Spinal cord (tissue), 9 donors: ENCODE measurements at regions not wholly inside any gene's neighbourhood (a gene's known extent, or its start where the extent isn't known, plus 50 kb on each side); places are given as distances from the start of the nearest gene placed in this dataset.
"Not testable (repeated sequence)": the region's sequence is repeated elsewhere in the genome, so short reads cannot be mapped to it uniquely, and the experiment has no call there.

Source experiments
- DNase-seq, 6 donors: peaks; one replicate each; pipeline versions ENCODE4 v3.0.0 to v3.0.0-alpha.2; 2013 to 2015; ENCODE audit warnings: low spot score in 6 of 6, low read depth in 4 of 6
- H3K27ac ChIP-seq: one replicate; pipeline ENCODE4 v1.5.1; 2013; ENCODE audit warnings: low read depth, low read length, control low read depth
- H3K27me3 ChIP-seq: one replicate; pipeline ENCODE4 v1.6.1; 2013; ENCODE audit warnings: low read length; ENCODE audit not compliant: control insufficient read depth, insufficient read depth
- H3K36me3 ChIP-seq: one replicate; pipeline ENCODE4 v1.6.1; 2013; ENCODE audit warnings: low read length; ENCODE audit not compliant: control insufficient read depth, insufficient read depth
- H3K4me1 ChIP-seq: one replicate; pipeline ENCODE4 v1.6.1; 2013; ENCODE audit warnings: low read length; ENCODE audit not compliant: control insufficient read depth, insufficient read depth
- H3K4me3 ChIP-seq: one replicate; pipeline ENCODE4 v1.5.1; 2013; ENCODE audit warnings: low read depth, low read length, control low read depth
- H3K9me3 ChIP-seq: one replicate; pipeline ENCODE4 v1.6.1; 2013; ENCODE audit warnings: low read length; ENCODE audit not compliant: control insufficient read depth, insufficient read depth
- WGBS: methylation state at CpG from one replicate; pipeline ENCODE4 v1.1.5; 2013; ENCODE audit warnings: missing lambda C conversion rate; ENCODE audit not compliant: insufficient coverage; 5-methylcytosine and 5-hydroxymethylcytosine counted together
- donor health status: healthy.

GRCh38 chrX:23523026-23523657 is 144.2 kb upstream of the PRDX4 start:
- not testable (repeated sequence) for H3K4me3 ChIP-seq, H3K4me1 ChIP-seq, DNase-seq, H3K36me3 ChIP-seq, H3K27me3 ChIP-seq, H3K27ac ChIP-seq, H3K9me3 ChIP-seq
- WGBS: 90% methylated on average over 31 of the region's 37 CpGs

- no peaks in the 10 kb centered on the region for H3K27me3 ChIP-seq
- no peaks in the 10 kb centered on the region for H3K4me1 ChIP-seq
- H3K4me3 ChIP-seq: no peak overlapping the region
- H3K27ac ChIP-seq: no peak overlapping the region
- peaks cover 5% of the 10 kb centered on the region for H3K9me3 ChIP-seq
- DNase-seq: no peak
- H3K36me3 ChIP-seq: no peaks in the 10 kb centered on the region
- 100% methylated on average over 4 of the region's 5 CpGs for WGBS
These were observed 142.8 kb upstream of the PRDX4 start for GRCh38 chrX:23524467-23524866.

- no peaks in the 10 kb centered on the region for H3K27me3 ChIP-seq
- H3K36me3 ChIP-seq: no peaks in the 10 kb centered on the region
- no peak overlapping the region for H3K4me3 ChIP-seq
- DNase-seq: no peak
- no peak overlapping the region for H3K27ac ChIP-seq
- no peaks in the 10 kb centered on the region for H3K4me1 ChIP-seq
- 71% methylated on average over 1 of the region's 1 CpG for WGBS
- H3K9me3 ChIP-seq: peaks cover 5% of the 10 kb centered on the region
These were observed 141.8 kb upstream of the PRDX4 start for GRCh38 chrX:23525531-23525930.

- Histone ChIP-seq H3K4me3 (no peak overlapping the region), H3K9me3 (peaks cover 2% of the 10 kb centered on the region), H3K4me1 (no peaks in the 10 kb centered on the region), H3K27me3 (no peaks in the 10 kb centered on the region), H3K36me3 (no peaks in the 10 kb centered on the region), H3K27ac (no peak overlapping the region)
- DNase-seq: no peak
- 83% methylated on average over 9 of the region's 9 CpGs for WGBS
These were observed 126.8 kb upstream of the PRDX4 start for GRCh38 chrX:23540532-23540931.

- no CpG with 5 or more reads among the region's 5 CpGs for WGBS
- Histone ChIP-seq H3K4me3 (no peak overlapping the region), H3K27ac (no peak overlapping the region), H3K36me3 (no peaks in the 10 kb centered on the region), H3K9me3 (peaks cover 4% of the 10 kb centered on the region), H3K27me3 (no peaks in the 10 kb centered on the region), H3K4me1 (no peaks in the 10 kb centered on the region)
- peak in 1 of 6 donors; percentile 39 for DNase-seq
These were observed 119.1 kb upstream of the PRDX4 start for GRCh38 chrX:23548164-23548563.

- peaks cover 3% of the 10 kb centered on the region for H3K9me3 ChIP-seq
- no peak overlapping the region for H3K27ac ChIP-seq
- no peaks in the 10 kb centered on the region for H3K36me3 ChIP-seq
- H3K27me3 ChIP-seq: peaks cover 2% of the 10 kb centered on the region
- peak in 1 of 6 donors; percentile 60 for DNase-seq
- no peak overlapping the region for H3K4me3 ChIP-seq
- H3K4me1 ChIP-seq: no peaks in the 10 kb centered on the region
These were observed 115.0 kb upstream of the PRDX4 start for GRCh38 chrX:23552303-23552702.

GRCh38 chrX:23554304-23554703 is 113.0 kb upstream of the PRDX4 start:
- DNase-seq: peak; percentile 2 to 84 (median 32)
- Histone ChIP-seq H3K27ac (no peak overlapping the region), H3K4me1 (no peaks in the 10 kb centered on the region), H3K4me3 (no peak overlapping the region), H3K27me3 (peaks cover 2% of the 10 kb centered on the region), H3K9me3 (peaks cover 6% of the 10 kb centered on the region), H3K36me3 (no peaks in the 10 kb centered on the region)
- WGBS: no CpG with 5 or more reads among the region's 3 CpGs

- no peak overlapping the region for H3K27ac ChIP-seq
- H3K36me3 ChIP-seq: no peaks in the 10 kb centered on the region
- no peaks in the 10 kb centered on the region for H3K4me1 ChIP-seq
- no peak overlapping the region for H3K4me3 ChIP-seq
- H3K27me3 ChIP-seq: peaks cover 2% of the 10 kb centered on the region
- peaks cover 8% of the 10 kb centered on the region for H3K9me3 ChIP-seq
- 75% methylated on average over 5 of the region's 5 CpGs for WGBS
- no peak for DNase-seq
These were observed 110.2 kb upstream of the PRDX4 start for GRCh38 chrX:23557070-23557469.

- Histone ChIP-seq H3K4me3 (no peak overlapping the region), H3K9me3 (peaks cover 8% of the 10 kb centered on the region), H3K36me3 (no peaks in the 10 kb centered on the region), H3K27me3 (peaks cover 2% of the 10 kb centered on the region), H3K4me1 (no peaks in the 10 kb centered on the region), H3K27ac (no peak overlapping the region)
- no peak for DNase-seq
- 100% methylated on average over 1 of the region's 1 CpG for WGBS
These were observed 107.3 kb upstream of the PRDX4 start for GRCh38 chrX:23559975-23560374.

- no peaks in the 10 kb centered on the region for H3K27me3 ChIP-seq
- no CpG with 5 or more reads among the region's 2 CpGs for WGBS
These were observed 96.5 kb upstream of the PRDX4 start for GRCh38 chrX:23570674-23571343.

More at GRCh38 chrX:23570674-23571343, 96.5 kb upstream of the PRDX4 start:
- no peaks in the 10 kb centered on the region for H3K36me3 ChIP-seq
- H3K27ac ChIP-seq: no peak overlapping the region
- no peak for DNase-seq
- no peaks in the 10 kb centered on the region for H3K4me1 ChIP-seq
- no peaks in the 10 kb centered on the region for H3K9me3 ChIP-seq
- H3K4me3 ChIP-seq: no peak overlapping the region
